ENCODE measurements at regions not wholly inside any gene's neighbourhood (a gene's known extent, or its start where the extent isn't known, plus 50 kb on each side); places are given as distances from the start of the nearest gene placed in this dataset.

DNA sequence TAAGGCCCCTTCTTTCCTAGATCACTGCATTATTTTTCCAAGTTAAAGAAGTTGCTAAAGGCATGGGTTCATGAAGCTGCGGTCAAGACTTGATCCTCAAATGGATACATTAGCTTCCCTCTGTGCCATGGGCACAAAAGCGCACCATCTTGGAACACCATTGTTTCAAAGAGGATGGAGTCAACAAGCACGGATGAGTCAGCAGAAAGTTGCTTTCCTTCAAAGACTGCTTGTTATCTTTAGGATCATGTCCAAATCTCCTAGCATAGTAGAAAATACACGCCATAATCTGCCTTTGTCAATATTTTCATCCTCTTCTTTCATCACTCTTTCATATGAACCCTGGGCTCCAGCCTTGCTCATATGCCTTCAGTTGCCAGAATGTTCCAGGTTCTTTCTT, 226.8 kb upstream of the GATB start:
- H3K36me3 Mint-ChIP-seq, result no peaks in the 10 kb centered on the region
- peaks cover 20% of the 10 kb centered on the region for H3K4me1 Mint-ChIP-seq
- CTCF ChIA-PET, result no interaction called here

DNA sequence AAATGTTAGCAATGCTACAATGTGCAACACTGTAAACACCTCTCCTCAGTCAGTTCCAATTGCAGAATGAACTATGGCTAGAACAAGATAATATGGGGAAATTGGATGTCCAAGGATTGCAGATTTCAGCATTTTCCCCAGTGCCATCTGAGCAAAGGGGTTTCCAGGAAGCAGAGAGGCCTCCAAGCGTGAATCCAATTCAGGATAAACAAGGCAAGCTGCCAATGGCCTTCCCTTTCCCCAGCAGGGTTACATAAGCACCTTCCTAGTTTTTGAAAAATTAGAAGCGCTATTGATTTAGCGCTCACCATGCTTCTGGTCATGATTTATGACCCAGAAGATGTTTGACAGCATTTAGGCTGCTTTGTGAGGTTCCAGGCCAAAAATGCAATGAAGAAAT, 223.0 kb upstream of the GATB start:
- DNase-seq, result no peak
- Mint-ChIP-seq H3K36me3 (no peaks in the 10 kb centered on the region), H3K27me3 (peaks cover 4% of the 10 kb centered on the region), H3K27ac (no peak overlapping the region), H3K9me3 (ENCODE audit: low read depth) (peaks cover 3% of the 10 kb centered on the region), H3K4me3 (no peak overlapping the region), H3K4me1 (no peaks in the 10 kb centered on the region)
- no peak for ATAC-seq
- CTCF ChIA-PET, result no interaction called here

More for the DNA sequence above, 226.8 kb upstream of the GATB start:
- no peaks in the 10 kb centered on the region for H3K9me3 Mint-ChIP-seq (ENCODE audit: low read depth)
- ATAC-seq (no peak), DNase-seq (no peak)
- H3K4me3 Mint-ChIP-seq, result no peak overlapping the region
- H3K27ac Mint-ChIP-seq, result no peak overlapping the region
- H3K27me3 Mint-ChIP-seq, result peaks cover 4% of the 10 kb centered on the region

DNA sequence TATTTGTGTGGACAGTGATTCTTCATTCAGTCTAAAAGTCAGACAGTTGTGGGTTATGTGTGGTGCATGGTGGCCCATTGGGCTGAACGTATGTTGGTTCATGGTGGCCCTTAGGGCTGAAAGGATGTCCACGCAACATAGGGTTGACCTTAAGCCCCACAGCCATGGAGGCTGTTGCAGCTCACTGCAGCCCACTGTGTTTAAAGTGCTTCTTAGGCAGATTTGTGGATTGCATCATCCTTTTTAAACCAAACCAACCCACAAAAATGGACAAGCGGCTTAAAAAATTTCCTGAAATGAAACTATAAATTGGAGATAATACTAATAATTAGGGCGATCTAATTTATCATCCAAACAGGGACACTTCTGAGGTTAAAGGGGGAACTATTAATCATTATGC, 219.0 kb upstream of the GATB start:
- DNase-seq (no peak), ATAC-seq (no peak)
- Mint-ChIP-seq H3K4me1 (no peaks in the 10 kb centered on the region), H3K9me3 (ENCODE audit: low read depth) (peaks cover 19% of the 10 kb centered on the region), H3K27ac (no peak overlapping the region), H3K4me3 (no peak overlapping the region), H3K27me3 (no peaks in the 10 kb centered on the region), H3K36me3 (peaks cover 13% of the 10 kb centered on the region)
- CTCF ChIA-PET, result no interaction called here

DNA sequence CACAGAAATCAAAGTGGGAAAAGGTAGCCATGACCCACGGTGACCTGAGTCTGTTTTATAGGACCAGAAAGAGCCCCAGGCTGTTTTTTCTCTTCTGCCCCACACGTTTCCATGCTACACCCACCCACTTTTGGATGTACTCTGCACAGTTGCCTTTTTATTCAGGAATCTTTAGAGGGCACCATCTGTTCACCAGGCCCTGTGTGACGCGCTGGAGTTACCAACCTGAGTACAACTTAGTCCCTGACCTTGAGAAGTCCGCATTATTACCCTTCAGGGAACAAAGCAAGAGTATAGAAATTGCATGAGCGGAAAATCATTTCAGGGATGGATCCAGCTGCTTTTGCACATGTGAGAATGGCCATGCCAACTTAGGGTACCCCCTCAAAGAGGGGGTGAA, 207.8 kb upstream of the GATB start:
- DNase-seq (no peak), ATAC-seq (no peak)
- CTCF ChIA-PET, result no interaction called here
- no peak overlapping the region for H3K27ac Mint-ChIP-seq
- H3K36me3 Mint-ChIP-seq, result no peaks in the 10 kb centered on the region
- no peaks in the 10 kb centered on the region for H3K27me3 Mint-ChIP-seq
- H3K4me1 Mint-ChIP-seq, result no peaks in the 10 kb centered on the region
- H3K9me3 Mint-ChIP-seq (ENCODE audit: low read depth), result no peaks in the 10 kb centered on the region
- no peak overlapping the region for H3K4me3 Mint-ChIP-seq

DNA sequence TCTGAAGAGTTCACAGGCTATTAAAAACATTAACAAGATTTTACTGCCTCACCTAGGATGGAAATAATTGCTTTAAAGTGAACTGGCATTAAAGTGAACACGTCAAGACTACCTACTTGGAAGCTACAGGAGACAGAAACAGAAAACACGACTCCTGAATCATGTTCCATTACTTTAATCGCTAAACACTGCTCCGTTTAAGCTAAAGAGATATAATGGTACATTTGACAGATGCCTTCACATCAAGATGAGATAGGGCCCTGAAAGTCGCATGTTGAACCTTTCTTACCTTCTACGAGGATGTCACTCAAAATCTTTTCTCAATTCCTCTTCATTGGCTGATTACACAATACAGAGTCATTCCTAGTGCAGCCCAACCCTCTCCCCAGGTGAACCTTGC, 206.3 kb upstream of the GATB start:
- no peak overlapping the region for H3K4me3 Mint-ChIP-seq
- no peaks in the 10 kb centered on the region for H3K27me3 Mint-ChIP-seq

DNA sequence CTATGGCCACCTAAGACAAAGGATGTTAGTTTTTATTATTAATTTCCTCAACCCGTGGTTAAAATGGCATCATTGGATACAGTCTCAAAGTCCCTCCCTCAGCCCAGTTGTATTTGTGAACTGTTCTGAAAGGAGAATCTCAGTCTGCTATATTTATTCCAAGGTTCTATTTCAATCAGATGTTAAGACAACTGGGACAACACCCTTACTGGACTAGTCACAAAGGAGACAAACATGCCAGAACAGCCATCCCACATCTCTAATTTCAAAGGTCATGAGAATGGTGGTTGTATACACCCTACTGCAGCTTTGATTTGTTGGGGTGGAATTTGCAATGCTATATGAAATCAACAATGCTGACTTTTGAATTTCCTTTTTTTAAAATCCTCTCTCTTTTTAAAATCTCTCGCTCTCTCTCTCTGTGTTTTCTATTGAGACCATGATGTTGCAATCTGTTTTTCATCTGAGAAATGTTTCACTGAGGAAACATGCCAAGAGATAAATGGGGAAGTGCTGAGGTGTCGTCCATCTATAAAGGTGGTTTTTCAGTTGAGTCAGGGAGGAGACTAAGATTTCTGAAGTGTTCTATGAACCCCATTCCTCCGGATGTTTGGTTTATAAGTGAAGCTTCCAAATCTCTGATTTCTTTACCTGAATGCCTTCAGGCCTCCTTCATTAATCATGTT, 201.5 kb upstream of the GATB start:
- no peaks in the 10 kb centered on the region for H3K4me1 Mint-ChIP-seq
- no peaks in the 10 kb centered on the region for H3K9me3 Mint-ChIP-seq (ENCODE audit: low read depth)
- CTCF ChIA-PET, result no interaction called here
- peaks cover 2% of the 10 kb centered on the region for H3K27me3 Mint-ChIP-seq
- DNase-seq, result no peak
- no peak for ATAC-seq
- H3K4me3 Mint-ChIP-seq, result no peak overlapping the region
- H3K27ac Mint-ChIP-seq, result no peak overlapping the region
- H3K36me3 Mint-ChIP-seq, result no peaks in the 10 kb centered on the region

More for the DNA sequence above, 206.3 kb upstream of the GATB start:
- DNase-seq, result no peak
- CTCF ChIA-PET, result no interaction called here
- no peak for ATAC-seq
- Mint-ChIP-seq H3K4me1 (no peaks in the 10 kb centered on the region), H3K9me3 (ENCODE audit: low read depth) (no peaks in the 10 kb centered on the region), H3K27ac (no peak overlapping the region), H3K36me3 (no peaks in the 10 kb centered on the region)

DNA sequence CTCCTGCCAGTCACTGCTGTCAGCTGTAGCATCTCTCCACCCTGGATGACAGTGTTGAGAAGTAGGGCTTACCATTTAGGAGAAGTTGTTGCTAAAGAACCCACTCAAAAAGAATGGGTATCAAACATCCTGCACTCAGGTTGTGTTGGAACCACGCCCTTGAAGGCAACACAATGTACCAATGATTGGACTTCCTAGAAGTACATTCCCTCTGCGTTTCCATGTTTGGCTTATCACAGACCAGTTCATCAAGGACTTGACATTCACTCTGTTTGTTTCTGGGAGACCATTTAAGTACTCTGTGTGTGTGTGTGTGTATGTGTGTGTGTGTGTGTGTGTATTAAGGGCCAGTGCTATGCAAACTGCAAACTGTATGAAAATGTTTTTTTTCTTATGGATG, 200.6 kb upstream of the GATB start:
- peaks cover 2% of the 10 kb centered on the region for H3K27me3 Mint-ChIP-seq
- H3K9me3 Mint-ChIP-seq (ENCODE audit: low read depth), result no peaks in the 10 kb centered on the region
- no peaks in the 10 kb centered on the region for H3K4me1 Mint-ChIP-seq
- ATAC-seq (no peak), DNase-seq (no peak)
- no peak overlapping the region for H3K27ac Mint-ChIP-seq
- no peak overlapping the region for H3K4me3 Mint-ChIP-seq
- CTCF ChIA-PET, result no interaction called here
- no peaks in the 10 kb centered on the region for H3K36me3 Mint-ChIP-seq

DNA sequence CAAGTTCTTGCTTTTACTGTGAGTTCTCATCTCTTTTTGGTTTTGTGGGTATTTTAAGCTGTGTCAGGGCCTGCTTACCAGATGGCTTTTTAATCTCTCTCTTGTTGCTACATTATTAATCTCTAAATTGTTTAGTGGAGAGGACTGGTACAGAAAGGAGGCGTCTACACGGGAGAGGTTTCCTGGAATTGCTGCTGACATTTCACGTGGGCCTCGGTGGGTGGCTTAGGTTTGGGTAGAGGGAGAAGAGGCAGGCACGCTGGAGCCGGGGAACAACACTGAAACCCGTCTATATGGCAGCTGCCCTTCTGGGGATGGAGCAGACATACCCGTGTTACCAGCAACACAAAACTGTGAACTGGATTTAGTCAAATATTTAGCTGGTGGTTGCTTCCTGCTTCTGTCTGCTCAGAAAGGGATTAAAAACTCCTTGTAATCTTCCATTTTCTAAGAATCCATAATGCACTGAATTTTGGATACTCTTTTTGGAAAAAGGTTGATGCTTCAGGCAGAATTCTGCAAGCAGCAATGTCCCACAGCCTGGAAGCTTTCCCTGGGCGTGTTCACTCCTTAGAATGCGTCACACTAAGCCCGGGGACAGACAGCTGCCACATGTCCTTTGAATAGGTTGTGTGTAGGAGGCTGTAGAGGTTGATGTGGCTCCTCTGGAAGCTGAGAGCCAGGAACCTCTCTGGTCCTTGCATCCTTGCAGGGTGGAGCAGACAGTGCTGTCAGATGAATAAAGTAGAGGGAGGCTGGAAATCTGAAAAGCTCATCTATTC, 199.8 kb upstream of the GATB start:
- Mint-ChIP-seq H3K9me3 (ENCODE audit: low read depth) (no peaks in the 10 kb centered on the region), H3K36me3 (no peaks in the 10 kb centered on the region), H3K27ac (no peak overlapping the region), H3K4me1 (no peaks in the 10 kb centered on the region), H3K27me3 (peaks cover 2% of the 10 kb centered on the region), H3K4me3 (no peak overlapping the region)
- DNase-seq (no peak), ATAC-seq (no peak)
- CTCF ChIA-PET, result no interaction called here

DNA sequence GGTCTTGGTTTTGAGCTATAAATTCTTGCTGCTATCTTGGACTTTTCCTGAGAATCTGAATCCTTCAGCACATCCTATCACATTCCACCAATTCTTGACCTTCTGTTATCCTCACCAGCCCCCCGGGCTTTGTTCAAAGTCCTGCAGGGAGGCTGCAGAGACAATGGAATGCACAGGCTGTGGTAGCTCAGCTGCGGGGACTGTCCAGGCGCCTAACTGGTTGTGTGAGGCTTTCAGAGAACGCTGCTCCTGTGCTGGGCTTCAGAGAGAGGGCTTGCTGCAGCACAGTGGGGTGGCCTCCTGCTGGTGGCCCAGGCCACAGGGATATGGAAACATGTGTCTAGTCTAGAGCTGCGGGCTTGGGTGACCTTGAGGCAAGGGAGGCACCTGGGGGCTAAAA, 196.3 kb upstream of the GATB start:
- Mint-ChIP-seq H3K4me3 (no peak overlapping the region), H3K36me3 (no peaks in the 10 kb centered on the region), H3K27ac (no peak overlapping the region), H3K27me3 (peaks cover 2% of the 10 kb centered on the region), H3K4me1 (no peaks in the 10 kb centered on the region), H3K9me3 (ENCODE audit: low read depth) (no peaks in the 10 kb centered on the region)
- CTCF ChIA-PET, result no interaction called here
- DNase-seq (no peak), ATAC-seq (no peak)

DNA sequence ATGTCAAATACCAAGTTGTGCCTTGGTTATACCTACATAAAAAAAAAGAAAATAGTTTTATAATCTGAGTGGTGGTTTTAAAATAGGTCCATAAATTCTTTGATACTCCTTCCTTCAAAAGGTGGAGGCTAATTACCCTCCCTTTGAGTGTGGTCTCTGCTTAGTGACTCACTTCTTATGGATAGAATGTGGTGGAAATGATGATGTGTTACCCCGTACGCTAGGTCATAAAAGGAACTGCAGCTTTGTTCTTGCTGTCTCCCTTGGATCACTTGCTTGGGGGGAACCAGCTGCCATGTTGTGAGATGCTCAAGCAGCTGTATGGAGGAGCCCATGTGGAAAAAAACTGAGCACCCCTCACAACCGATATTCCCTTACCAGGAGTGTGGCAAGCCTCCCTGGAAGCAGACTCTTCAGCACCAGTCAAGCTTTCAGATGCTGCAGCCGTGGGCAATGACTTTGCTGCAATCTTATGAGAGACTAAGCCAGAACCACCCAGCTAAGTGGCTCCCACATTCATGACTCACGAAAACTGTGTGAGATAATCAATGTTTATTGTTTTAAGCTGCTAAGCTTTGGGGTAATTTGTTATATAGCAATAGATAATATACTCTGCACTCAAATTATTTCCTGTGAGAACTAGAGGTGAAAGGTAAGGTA, 195.0 kb upstream of the GATB start:
- no peaks in the 10 kb centered on the region for H3K4me1 Mint-ChIP-seq
- no peaks in the 10 kb centered on the region for H3K27me3 Mint-ChIP-seq
- CTCF ChIA-PET, result no interaction called here
- no peak overlapping the region for H3K27ac Mint-ChIP-seq
- ATAC-seq (no peak), DNase-seq (no peak)
- no peak overlapping the region for H3K4me3 Mint-ChIP-seq
- H3K9me3 Mint-ChIP-seq (ENCODE audit: low read depth), result no peaks in the 10 kb centered on the region
- H3K36me3 Mint-ChIP-seq, result no peaks in the 10 kb centered on the region

DNA sequence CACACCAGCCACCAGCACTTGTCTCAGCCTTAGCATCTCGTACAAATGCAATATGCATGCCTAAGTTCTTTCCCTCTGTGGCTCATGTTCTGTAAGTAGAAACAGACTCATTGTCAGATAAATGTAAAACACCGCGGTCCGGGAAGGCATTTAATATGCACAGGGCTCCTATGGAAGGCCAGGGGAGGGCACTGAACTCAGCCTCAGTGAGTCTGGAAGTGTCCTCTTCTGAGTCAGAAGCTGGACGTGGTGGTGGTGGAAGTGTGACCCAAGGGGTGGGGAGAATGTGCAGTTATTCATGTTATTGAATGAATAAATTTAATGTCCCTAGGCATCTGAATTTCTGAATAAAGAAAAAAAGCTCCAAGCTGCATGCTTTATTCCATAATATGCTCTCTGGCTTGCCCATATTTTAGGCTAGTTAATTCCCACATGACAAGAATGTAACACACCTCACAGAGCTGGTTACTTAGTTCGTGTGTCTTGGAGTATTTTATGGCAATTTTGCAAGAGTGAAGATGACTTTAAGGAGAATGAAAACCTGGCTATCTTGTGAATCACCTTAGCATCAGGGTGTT, 193.1 kb upstream of the GATB start:
- Mint-ChIP-seq H3K36me3 (no peaks in the 10 kb centered on the region), H3K4me3 (no peak overlapping the region), H3K27me3 (no peaks in the 10 kb centered on the region), H3K27ac (no peak overlapping the region), H3K9me3 (ENCODE audit: low read depth) (no peaks in the 10 kb centered on the region), H3K4me1 (no peaks in the 10 kb centered on the region)
- ATAC-seq (no peak), DNase-seq (no peak)
- CTCF ChIA-PET, result no interaction called here

DNA sequence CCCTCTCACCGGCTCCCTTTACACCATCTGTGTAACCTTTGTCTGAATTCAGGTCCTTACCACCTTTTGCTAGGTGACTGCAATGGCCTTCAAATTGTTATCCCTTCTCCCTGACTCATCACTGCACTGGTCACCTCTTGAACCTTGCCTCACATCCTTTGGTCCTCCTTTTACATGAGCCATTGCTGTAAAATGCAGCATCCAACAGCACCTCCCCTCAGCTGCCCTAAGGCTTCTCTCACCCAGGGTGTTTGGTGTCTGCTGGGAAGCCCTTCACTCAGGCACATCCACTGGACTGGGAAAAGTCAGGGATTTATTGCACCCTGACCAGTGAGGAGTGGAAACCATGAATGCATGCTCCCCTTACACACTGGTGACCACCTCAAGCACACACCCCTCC, 192.5 kb upstream of the GATB start:
- Mint-ChIP-seq H3K4me1 (no peaks in the 10 kb centered on the region), H3K4me3 (no peak overlapping the region), H3K9me3 (ENCODE audit: low read depth) (no peaks in the 10 kb centered on the region), H3K27me3 (no peaks in the 10 kb centered on the region), H3K36me3 (no peaks in the 10 kb centered on the region), H3K27ac (no peak overlapping the region)
- ATAC-seq (no peak), DNase-seq (no peak)
- CTCF ChIA-PET, result no interaction called here

DNA sequence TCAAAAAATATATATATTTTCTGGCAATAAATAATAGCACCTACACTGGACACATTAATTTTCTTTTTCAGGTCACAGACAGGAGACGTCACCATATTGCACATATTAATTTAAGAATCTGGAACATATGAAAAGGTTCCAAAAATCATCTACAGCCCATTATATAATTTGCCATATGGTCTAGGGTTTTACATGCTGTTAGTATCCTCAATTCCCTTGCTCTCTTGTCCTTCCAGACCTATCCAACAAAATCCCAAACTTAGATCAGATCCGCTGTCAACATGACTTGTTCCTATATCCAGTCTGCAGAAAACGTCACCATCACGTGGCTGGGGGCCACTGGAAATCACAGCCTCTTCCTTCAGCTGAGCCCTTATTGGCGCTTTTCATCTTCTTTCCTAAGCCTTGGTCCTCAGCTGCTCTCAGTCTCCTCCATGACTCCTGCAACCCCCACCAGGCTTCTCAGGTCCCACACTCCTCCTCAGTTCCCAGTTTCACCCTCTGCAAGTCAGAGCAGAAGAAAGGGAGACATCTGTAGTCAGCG, 192.0 kb upstream of the GATB start:
- no peaks in the 10 kb centered on the region for H3K27me3 Mint-ChIP-seq
- no peak for ATAC-seq

DNA sequence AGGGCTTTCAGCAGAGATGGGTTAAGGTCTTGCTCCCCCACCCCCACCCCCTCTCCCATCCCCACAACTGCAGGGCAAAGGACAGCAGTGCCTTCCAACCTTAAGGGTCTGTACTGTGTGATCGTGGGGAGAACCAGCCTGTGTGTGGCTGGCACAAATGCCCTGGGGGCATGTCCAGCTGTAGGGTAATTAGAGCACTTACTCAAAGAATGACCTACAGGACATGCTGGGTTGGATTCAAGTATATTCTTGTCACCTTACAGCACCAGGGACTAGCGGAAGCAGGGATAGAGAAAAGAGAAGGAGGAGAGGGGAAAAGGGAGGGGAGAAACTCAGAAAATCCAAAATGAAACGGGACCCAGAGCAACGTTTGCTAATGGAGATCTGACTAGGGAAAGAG, 191.3 kb upstream of the GATB start:
- H3K27me3 Mint-ChIP-seq, result no peaks in the 10 kb centered on the region
- CTCF ChIA-PET, result no interaction called here
- H3K27ac Mint-ChIP-seq, result no peak overlapping the region
- H3K36me3 Mint-ChIP-seq, result peaks cover 5% of the 10 kb centered on the region
- H3K4me1 Mint-ChIP-seq, result no peaks in the 10 kb centered on the region
- DNase-seq (no peak), ATAC-seq (no peak)
- peaks cover 5% of the 10 kb centered on the region for H3K9me3 Mint-ChIP-seq (ENCODE audit: low read depth)
- no peak overlapping the region for H3K4me3 Mint-ChIP-seq

More for the DNA sequence above, 192.0 kb upstream of the GATB start:
- Mint-ChIP-seq H3K27ac (no peak overlapping the region), H3K4me1 (no peaks in the 10 kb centered on the region), H3K4me3 (no peak overlapping the region), H3K36me3 (peaks cover 2% of the 10 kb centered on the region), H3K9me3 (ENCODE audit: low read depth) (no peaks in the 10 kb centered on the region)
- CTCF ChIA-PET, result no interaction called here
- no peak for DNase-seq

Data from activated CD8-positive, alpha-beta memory T cell treated with anti-CD3 and anti-CD28 coated beads, Interleukin-2, amount 10 ng/mL, durations not matched to agents 7 days and 5 days (primary cell).